ENCODE measurements at regions not wholly inside any gene's neighbourhood (a gene's known extent, or its start where the extent isn't known, plus 50 kb on each side); places are given as distances from the start of the nearest gene placed in this dataset.

DNA sequence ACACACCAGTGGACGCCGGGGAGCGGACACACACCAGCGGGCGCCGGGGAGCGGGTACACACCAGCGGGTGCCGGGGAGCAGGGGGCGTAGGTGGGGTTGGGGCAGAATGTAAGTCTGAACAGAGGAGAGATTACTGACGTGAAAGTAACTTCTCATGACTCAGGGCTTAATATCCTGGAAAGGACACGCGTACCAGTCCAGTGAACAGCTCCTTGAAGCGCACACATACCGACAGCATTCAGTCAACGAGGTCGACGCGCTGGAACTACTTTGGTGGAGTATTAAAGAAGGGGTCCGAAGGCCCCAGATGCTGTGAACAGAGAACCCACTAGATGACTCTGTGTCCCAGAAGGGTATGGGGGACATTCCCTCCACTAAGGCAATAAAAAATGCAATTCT, 129.6 kb downstream of the ENGASE start:
- Histone ChIP-seq H3K4me3 (ENCODE audit: insufficient read depth, low read length, poor library complexity, severe bottlenecking) (no peak overlapping the region), H3K79me2 (ENCODE audit: insufficient read depth, low read length) (no peaks in the 10 kb centered on the region), H2AFZ (ENCODE audit: low read depth, low read length, severe bottlenecking) (no peak overlapping the region), H3K27ac (ENCODE audit: low read depth, low read length) (no peak overlapping the region), H3K9me3 (ENCODE audit: insufficient read depth, low read length) (no peaks in the 10 kb centered on the region), H3F3A (ENCODE audit: insufficient read depth) (no peaks in the 10 kb centered on the region), H3K27me3 (ENCODE audit: low read length) (no peaks in the 10 kb centered on the region), H3K9me2 (replicated peaks; ENCODE audit: insufficient read depth, low read length) (no peaks in the 10 kb centered on the region), H3K36me3 (ENCODE audit: low read length) (no peaks in the 10 kb centered on the region), H3K4me2 (ENCODE audit: low read depth, low read length, poor library complexity, severe bottlenecking) (no peak overlapping the region), H3K9ac (ENCODE audit: low read length) (no peak overlapping the region), H4K20me1 (ENCODE audit: low read depth, low read length) (no peaks in the 10 kb centered on the region)
- TF ChIP-seq EZH2phosphoT487 (conservative IDR thresholded peaks at IDR 0.05; ENCODE audit: low read length), result no peak
- TF ChIP-seq, protein P1, sequence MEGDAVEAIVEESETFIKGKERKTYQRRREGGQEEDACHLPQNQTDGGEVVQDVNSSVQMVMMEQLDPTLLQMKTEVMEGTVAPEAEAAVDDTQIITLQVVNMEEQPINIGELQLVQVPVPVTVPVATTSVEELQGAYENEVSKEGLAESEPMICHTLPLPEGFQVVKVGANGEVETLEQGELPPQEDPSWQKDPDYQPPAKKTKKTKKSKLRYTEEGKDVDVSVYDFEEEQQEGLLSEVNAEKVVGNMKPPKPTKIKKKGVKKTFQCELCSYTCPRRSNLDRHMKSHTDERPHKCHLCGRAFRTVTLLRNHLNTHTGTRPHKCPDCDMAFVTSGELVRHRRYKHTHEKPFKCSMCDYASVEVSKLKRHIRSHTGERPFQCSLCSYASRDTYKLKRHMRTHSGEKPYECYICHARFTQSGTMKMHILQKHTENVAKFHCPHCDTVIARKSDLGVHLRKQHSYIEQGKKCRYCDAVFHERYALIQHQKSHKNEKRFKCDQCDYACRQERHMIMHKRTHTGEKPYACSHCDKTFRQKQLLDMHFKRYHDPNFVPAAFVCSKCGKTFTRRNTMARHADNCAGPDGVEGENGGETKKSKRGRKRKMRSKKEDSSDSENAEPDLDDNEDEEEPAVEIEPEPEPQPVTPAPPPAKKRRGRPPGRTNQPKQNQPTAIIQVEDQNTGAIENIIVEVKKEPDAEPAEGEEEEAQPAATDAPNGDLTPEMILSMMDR (IDR thresholded peaks at IDR 0.05; ENCODE audit: insufficient read depth, low read length, poor library complexity, severe bottlenecking), result no peak

DNA sequence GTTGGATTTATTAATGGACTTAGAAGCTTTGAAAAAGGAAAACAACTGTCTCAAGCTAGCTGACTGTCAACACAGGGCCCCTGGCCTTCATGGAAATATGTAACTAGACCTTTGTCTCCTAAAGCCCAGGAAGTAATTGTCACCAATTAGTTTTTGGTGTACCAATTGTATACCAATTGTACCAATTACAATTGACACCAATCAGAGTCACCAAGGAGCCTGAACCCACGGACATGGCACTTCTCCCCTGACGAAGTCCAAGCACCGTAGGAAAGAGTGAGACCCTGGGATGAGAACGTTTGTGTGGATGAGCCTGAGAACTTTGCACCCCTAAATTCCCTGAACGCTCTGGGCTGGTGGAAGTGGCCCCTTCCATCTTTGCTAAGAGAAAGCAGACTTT, 129.0 kb downstream of the ENGASE start:
- H3K4me2 ChIP-seq (ENCODE audit: low read depth, low read length, poor library complexity, severe bottlenecking), result no peak overlapping the region
- no peaks in the 10 kb centered on the region for H3K36me3 ChIP-seq (ENCODE audit: low read length)
- H3K9me3 ChIP-seq (ENCODE audit: insufficient read depth, low read length), result no peaks in the 10 kb centered on the region
- no peak overlapping the region for H2AFZ ChIP-seq (ENCODE audit: low read depth, low read length, severe bottlenecking)
- no peaks in the 10 kb centered on the region for H4K20me1 ChIP-seq (ENCODE audit: low read depth, low read length)
- H3K4me3 ChIP-seq (ENCODE audit: insufficient read depth, low read length, poor library complexity, severe bottlenecking), result no peak overlapping the region
- no peak for TF ChIP-seq EZH2phosphoT487 (conservative IDR thresholded peaks at IDR 0.05; ENCODE audit: low read length)
- TF ChIP-seq, protein P1 (IDR thresholded peaks at IDR 0.05; ENCODE audit: insufficient read depth, low read length, poor library complexity, severe bottlenecking), result no peak
- H3K79me2 ChIP-seq (ENCODE audit: insufficient read depth, low read length), result no peaks in the 10 kb centered on the region
- H3K27me3 ChIP-seq (ENCODE audit: low read length), result no peaks in the 10 kb centered on the region
- no peak overlapping the region for H3K9ac ChIP-seq (ENCODE audit: low read length)
- H3F3A ChIP-seq (ENCODE audit: insufficient read depth), result no peaks in the 10 kb centered on the region
- H3K9me2 ChIP-seq (replicated peaks; ENCODE audit: insufficient read depth, low read length), result no peaks in the 10 kb centered on the region
- no peak overlapping the region for H3K27ac ChIP-seq (ENCODE audit: low read depth, low read length)

DNA sequence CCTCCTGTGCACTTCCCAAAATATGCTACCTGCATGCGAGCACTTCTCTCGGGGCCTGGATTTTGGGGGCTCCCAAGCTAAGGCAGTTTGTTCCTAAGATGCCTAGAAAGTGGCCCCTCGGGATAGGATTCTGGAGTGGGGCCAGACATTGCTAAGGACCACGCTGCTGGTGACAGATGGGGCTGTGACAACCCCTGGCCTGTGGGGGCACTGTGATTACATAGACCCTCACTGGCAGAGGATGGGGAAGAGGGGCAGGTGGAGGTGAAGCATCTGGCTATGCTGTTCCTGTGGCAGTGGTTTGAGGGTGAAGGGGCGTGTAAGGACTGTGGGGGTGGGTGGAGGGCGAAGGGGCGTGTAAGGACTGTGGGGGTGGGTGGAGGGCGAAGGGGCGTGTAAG, 128.4 kb downstream of the ENGASE start:
- Histone ChIP-seq H2AFZ (ENCODE audit: low read depth, low read length, severe bottlenecking) (no peak overlapping the region), H3K4me3 (ENCODE audit: insufficient read depth, low read length, poor library complexity, severe bottlenecking) (no peak overlapping the region), H4K20me1 (ENCODE audit: low read depth, low read length) (no peaks in the 10 kb centered on the region), H3F3A (ENCODE audit: insufficient read depth) (no peaks in the 10 kb centered on the region), H3K36me3 (ENCODE audit: low read length) (no peaks in the 10 kb centered on the region), H3K9me2 (replicated peaks; ENCODE audit: insufficient read depth, low read length) (no peaks in the 10 kb centered on the region), H3K9me3 (ENCODE audit: insufficient read depth, low read length) (no peaks in the 10 kb centered on the region), H3K79me2 (ENCODE audit: insufficient read depth, low read length) (no peaks in the 10 kb centered on the region), H3K27ac (ENCODE audit: low read depth, low read length) (no peak overlapping the region), H3K9ac (ENCODE audit: low read length) (no peak overlapping the region), H3K27me3 (ENCODE audit: low read length) (no peaks in the 10 kb centered on the region), H3K4me2 (ENCODE audit: low read depth, low read length, poor library complexity, severe bottlenecking) (no peak overlapping the region)
- TF ChIP-seq EZH2phosphoT487 (conservative IDR thresholded peaks at IDR 0.05; ENCODE audit: low read length), result no peak
- TF ChIP-seq, protein P1 (IDR thresholded peaks at IDR 0.05; ENCODE audit: insufficient read depth, low read length, poor library complexity, severe bottlenecking), result no peak

All from SU-DHL-6 (cell line).